Femur (tissue), 1 donor: ENCODE measurements at regions not wholly inside any gene's neighbourhood (a gene's known extent, or its start where the extent isn't known, plus 50 kb on each side); places are given as distances from the start of the nearest gene placed in this dataset.
"Not testable (repeated sequence)": the region's sequence is repeated elsewhere in the genome, so short reads cannot be mapped to it uniquely, and the experiment has no call there.

Experiments used
- DNase-seq: peaks from one replicate; pipeline ENCODE4 v3.0.0-alpha.2; 2017

GRCh38 chr6:82118150-82118562 is 129.4 kb downstream of the IBTK start:
- DNase-seq = no peak

GRCh38 chr6:82114748-82115147 is 132.8 kb downstream of the IBTK start:
- no peak for DNase-seq

- DNase-seq = no peak
These were observed 134.3 kb downstream of the IBTK start for GRCh38 chr6:82113231-82113630.

GRCh38 chr6:82111818-82112217 is 135.7 kb downstream of the IBTK start:
- DNase-seq = no peak

GRCh38 chr6:82111114-82111513 is 136.4 kb downstream of the IBTK start:
- DNase-seq = no peak

- not testable (repeated sequence) for DNase-seq
These were observed 144.4 kb downstream of the IBTK start for GRCh38 chr6:82103171-82103570.

GRCh38 chr6:82101374-82102114 is 146.0 kb downstream of the IBTK start:
- not testable (repeated sequence) for DNase-seq

- not testable (repeated sequence) for DNase-seq
These were observed 146.8 kb downstream of the IBTK start for GRCh38 chr6:82100763-82101162.

- DNase-seq = no peak
These were observed 149.9 kb downstream of the IBTK start for GRCh38 chr6:82097676-82098075.

- DNase-seq = no peak
These were observed 152.5 kb downstream of the IBTK start for GRCh38 chr6:82095091-82095490.

GRCh38 chr6:82094166-82094806 is 153.3 kb downstream of the IBTK start:
- DNase-seq = no peak

GRCh38 chr6:82088978-82089771 is 158.4 kb downstream of the IBTK start:
- DNase-seq = no peak

GRCh38 chr6:82086944-82087343 is 160.6 kb downstream of the IBTK start:
- DNase-seq = no peak

GRCh38 chr6:82085701-82086100 is 161.8 kb downstream of the IBTK start:
- DNase-seq = no peak

- no peak for DNase-seq
These were observed 163.1 kb downstream of the IBTK start for GRCh38 chr6:82084324-82084920.

GRCh38 chr6:82083646-82084045 is 163.9 kb downstream of the IBTK start:
- DNase-seq = no peak

GRCh38 chr6:82080767-82081166 is 166.8 kb downstream of the IBTK start:
- no peak for DNase-seq

- no peak for DNase-seq
These were observed 169.1 kb downstream of the IBTK start for GRCh38 chr6:82078286-82078908.

GRCh38 chr6:82076916-82077315 is 170.6 kb downstream of the IBTK start:
- DNase-seq = no peak

- no peak for DNase-seq
These were observed 173.0 kb downstream of the IBTK start for GRCh38 chr6:82074556-82074955.

- DNase-seq = no peak
These were observed 174.1 kb downstream of the IBTK start for GRCh38 chr6:82073484-82073883.

- DNase-seq = peak; percentile 64
These were observed 174.8 kb downstream of the IBTK start for GRCh38 chr6:82072751-82073150.

- no peak for DNase-seq
These were observed 175.4 kb downstream of the IBTK start for GRCh38 chr6:82072121-82072521.
